HCT116 (cell line): ENCODE measurements at regions not wholly inside any gene's neighbourhood (a gene's known extent, or its start where the extent isn't known, plus 50 kb on each side); places are given as distances from the start of the nearest gene placed in this dataset.

Experiments used
- ATAC-seq: fragments of 200-7000 bp; cut with Tn5 transposase; 2 replicates; pipeline ENCODE4 v1.9.1; 2020; ENCODE audit warnings: mild to moderate bottlenecking, moderate library complexity
- BruUV-seq: library from RNA; stranded (reverse); fragments of 400-500 nt; replicated peaks from 2 replicates; lab custom pipeline; 2021; lab: Mats Ljungman, UMichigan
- CTCF ChIA-PET: fragments of 300-600 bp; sonication (Branson Sonifier 250); formaldehyde crosslinking; loops from one replicate; lab custom pipeline; 2021; ENCODE audit warnings: antibody characterized with exemption; lab: Charles Lee
- POLR2A ChIA-PET: fragments of 300-600, 350-600 bp; sonication (Branson Sonifier 250); formaldehyde crosslinking; loops from one replicate; lab custom pipeline; 2021; ENCODE audit warnings: antibody characterized with exemption; lab: Charles Lee
- RAD21 ChIA-PET, 2 experiments: fragments of 300-600 bp; sonication (Branson Sonifier 250); formaldehyde crosslinking; loops; one replicate each; lab custom pipeline; 2023; ENCODE audit warnings: low total read pairs in 2 of 2; ENCODE audit not compliant: uncharacterized antibody in 2 of 2, unreplicated experiment in 2 of 2, low non-redundant PET in 1 of 2; lab: Charles Lee
- DNase-seq: peaks from one replicate; pipeline ENCODE4 v3.0.0-alpha.2; 2010; ENCODE audit warnings: low read depth, low spot score
- H2AFZ ChIP-seq: fragments of 200-600 bp; shearing (Covaris generic), sonication (generic); 2 replicates; pipeline ENCODE4 v1.6.1; 2017; ENCODE audit warnings: low read depth, mixed run types, mixed read lengths, antibody characterized with exemption, low read length; ENCODE audit not compliant: poor library complexity, severe bottlenecking
- H3K27ac ChIP-seq: 2 replicates; pipeline ENCODE4 v1.5.1; 2012; ENCODE audit warnings: low read depth, low read length
- H3K27me3 ChIP-seq: fragments of 200-600 bp; sonication (generic); 2 replicates; pipeline ENCODE4 v1.6.1; 2016; ENCODE audit warnings: mixed run types, low read length, mixed read lengths; ENCODE audit not compliant: insufficient read depth
- H3K36me3 ChIP-seq, 2 experiments: fragments of 200-500 bp in 1 of 2; fragments of 200-600 bp in 1 of 2; sonication (Bioruptor generic) in 1 of 2; sonication (generic) in 1 of 2; 2 replicates each; pipeline versions ENCODE4 v1.5.1 to v1.6.1; 2014 to 2016; ENCODE audit warnings: low read length in 2 of 2, inconsistent platforms in 1 of 2, mixed read lengths in 1 of 2, mixed run types in 1 of 2; ENCODE audit not compliant: insufficient read depth in 2 of 2, control insufficient read depth in 1 of 2
- H3K4me1 ChIP-seq, 2 experiments: fragments of 200-600 bp in 1 of 2; sonication (generic) in 1 of 2; 2 replicates each; pipeline versions ENCODE4 v1.5.1 to v1.6.1; 2012 to 2017; ENCODE audit warnings: low read length in 2 of 2, inconsistent platforms in 1 of 2, mild to moderate bottlenecking in 1 of 2, mixed read lengths in 1 of 2, mixed run types in 1 of 2, moderate library complexity in 1 of 2; ENCODE audit not compliant: insufficient read depth in 2 of 2, control insufficient read depth in 1 of 2
- H3K4me2 ChIP-seq: fragments of 200-600 bp; sonication (generic); 2 replicates; pipeline ENCODE4 v1.6.1; 2017; ENCODE audit warnings: mixed run types, low read length, mixed read lengths
- H3K4me3 ChIP-seq, 2 experiments: fragments of 200-600 bp in 1 of 2; sonication (generic) in 1 of 2; replicated peaks in 1 of 2; 2 replicates each; pipeline ENCODE4 v1.5.1; 2011 to 2016; ENCODE audit warnings: low read length in 2 of 2, control low read depth in 1 of 2, low read depth in 1 of 2, mild to moderate bottlenecking in 1 of 2, mixed read lengths in 1 of 2, mixed run types in 1 of 2
- H3K79me2 ChIP-seq: fragments of 200-600 bp; sonication (generic); 2 replicates; pipeline ENCODE4 v1.6.1; 2017; ENCODE audit warnings: mild to moderate bottlenecking, mixed run types, low read length, moderate library complexity, mixed read lengths; ENCODE audit not compliant: insufficient read depth
- H3K9ac ChIP-seq: fragments of 200-600 bp; sonication (generic); 2 replicates; pipeline ENCODE4 v1.6.1; 2016; ENCODE audit warnings: low read length, mixed read lengths
- H3K9me2 ChIP-seq: fragments of 200-600 bp; sonication (generic), shearing (Covaris generic); 2 replicates; pipeline ENCODE4 v1.6.1; 2017; ENCODE audit warnings: mixed run types, mild to moderate bottlenecking, moderate library complexity; ENCODE audit not compliant: insufficient read depth
- H3K9me3 ChIP-seq, 2 experiments: fragments of 200-500 bp in 1 of 2; fragments of 200-600 bp in 1 of 2; sonication (Bioruptor generic) in 1 of 2; sonication (generic) in 1 of 2; 2 replicates each; pipeline ENCODE4 v1.6.1; 2014 to 2017; ENCODE audit warnings: low read length in 2 of 2, mixed read lengths in 2 of 2, inconsistent platforms in 1 of 2, low read depth in 1 of 2, mild to moderate bottlenecking in 1 of 2, mixed run types in 1 of 2, moderate library complexity in 1 of 2; ENCODE audit not compliant: control insufficient read depth in 1 of 2, insufficient read depth in 1 of 2
- H4K20me1 ChIP-seq: fragments of 200-600 bp; sonication (generic), shearing (Covaris generic); 2 replicates; pipeline ENCODE4 v1.6.1; 2017; ENCODE audit warnings: mixed run types, mild to moderate bottlenecking, moderate library complexity; ENCODE audit not compliant: insufficient read depth
- ATF3 ChIP-seq: IDR thresholded peaks from 2 replicates; pipeline ENCODE4 v1.6.1; 2012
- CTCF ChIP-seq, 3 experiments: fragments of 200-600 bp in 1 of 3; sonication (generic) in 1 of 3; IDR thresholded peaks in 2 of 3; conservative IDR thresholded peaks in 1 of 3; 2 replicates each; pipeline ENCODE4 v1.5.1; 2012 to 2017; ENCODE audit warnings: low read depth in 2 of 3, low read length in 2 of 3, antibody characterized with exemption in 1 of 3, borderline replicate concordance in 1 of 3, control low read depth in 1 of 3, mild to moderate bottlenecking in 1 of 3, mixed read lengths in 1 of 3, mixed run types in 1 of 3, moderate library complexity in 1 of 3; ENCODE audit not compliant: insufficient read depth in 1 of 3
- ELF1 ChIP-seq: IDR thresholded peaks from 2 replicates; pipeline ENCODE4 v1.6.1; 2012; ENCODE audit warnings: low read depth, borderline replicate concordance
- EZH2 ChIP-seq: fragments of 200-600 bp; sonication (generic); IDR thresholded peaks from 2 replicates; pipeline ENCODE4 v1.6.1; 2017; ENCODE audit warnings: antibody characterized with exemption, mixed run types
- EZH2phosphoT487 ChIP-seq: fragments of 200-600 bp; IDR thresholded peaks from 2 replicates; pipeline ENCODE4 v1.6.1; 2018; ENCODE audit warnings: antibody characterized with exemption, borderline replicate concordance
- JUND ChIP-seq: IDR thresholded peaks from 2 replicates; pipeline ENCODE4 v1.6.1; 2012
- MAX ChIP-seq: IDR thresholded peaks from 2 replicates; pipeline ENCODE4 v1.6.1; 2012
- POLR2A ChIP-seq: IDR thresholded peaks from 2 replicates; pipeline ENCODE4 v1.7.0; 2011; ENCODE audit warnings: borderline replicate concordance; ENCODE audit not compliant: insufficient read depth, insufficient read length; ENCODE audit errors: extremely low read depth
- POLR2AphosphoS5 ChIP-seq: IDR thresholded peaks from 2 replicates; pipeline ENCODE4 v1.6.1; 2011; ENCODE audit warnings: mild to moderate bottlenecking, low read depth, low read length, moderate library complexity
- RAD21 ChIP-seq: IDR thresholded peaks from 2 replicates; pipeline ENCODE4 v1.6.1; 2012; ENCODE audit warnings: low read depth, mild to moderate bottlenecking
- REST ChIP-seq: IDR thresholded peaks from 2 replicates; pipeline ENCODE4 v1.6.1; 2012; ENCODE audit warnings: low read depth
- SIN3A ChIP-seq: IDR thresholded peaks from 2 replicates; pipeline ENCODE4 v1.6.1; 2012; ENCODE audit warnings: low read depth
- SRF ChIP-seq: IDR thresholded peaks from 2 replicates; pipeline ENCODE4 v1.6.1; 2012; ENCODE audit warnings: low read depth
- YY1 ChIP-seq: IDR thresholded peaks from 2 replicates; pipeline ENCODE4 v1.6.1; 2011; ENCODE audit warnings: low read length, low read depth, moderate library complexity, mild to moderate bottlenecking; ENCODE audit not compliant: insufficient replicate concordance; ENCODE audit errors: extremely low read depth
- ZBTB33 ChIP-seq: IDR thresholded peaks from 2 replicates; pipeline ENCODE4 v1.6.1; 2011; ENCODE audit warnings: mild to moderate bottlenecking, low read length, moderate library complexity; ENCODE audit not compliant: insufficient replicate concordance; ENCODE audit errors: extremely low read depth
- ZFX ChIP-seq: fragments of 450-650 bp; IDR thresholded peaks from 2 replicates; pipeline ENCODE4 v1.6.1; 2017
- intact Hi-C: fragments of 100-400 bp; cut with micrococcal nuclease; formaldehyde crosslinking; loops from 2 replicates; pipeline ENCODE4 v1.10.0; 2022

GRCh38 chr15:81849289-81849688, 196.5 kb downstream of the MEX3B start:
- RAD21 ChIA-PET, result no interaction called here
- Histone ChIP-seq H3K4me3 (no peak overlapping the region), H3K27ac (no peak overlapping the region), H3K36me3 (no peaks in the 10 kb centered on the region), H4K20me1 (no peaks in the 10 kb centered on the region), H3K9me3 (no peaks in the 10 kb centered on the region), H3K4me2 (no peak overlapping the region), H3K27me3 (peaks cover 34% of the 10 kb centered on the region), H3K4me1 (no peaks in the 10 kb centered on the region), H2AFZ (no peak overlapping the region), H3K9ac (no peak overlapping the region), H3K9me2 (no peaks in the 10 kb centered on the region), H3K79me2 (no peaks in the 10 kb centered on the region)
- ATAC-seq, result no peak
- TF ChIP-seq ZBTB33 (no peak), POLR2AphosphoS5 (no peak), EZH2phosphoT487 (no peak), ELF1 (no peak), REST (no peak), CTCF (IDR thresholded peaks at IDR 0.05 in 2 of 3, conservative IDR thresholded peaks at IDR 0.05 in 1 of 3; ENCODE audit: borderline replicate concordance in 1 of 3, insufficient read depth in 1 of 3, low read depth in 2 of 3, low read length in 2 of 3) (no peak), EZH2 (no peak), ATF3 (no peak), MAX (no peak), RAD21 (no peak), SIN3A (no peak), JUND (no peak), YY1 (no peak), SRF (no peak), POLR2A (no peak), ZFX (no peak)
- CTCF ChIA-PET, result interaction anchor here (0.8 kb wide), 1 partner anchor 36 kb away, joined by 3 read pairs; no protein-coding TSS in a partner anchor
- no peak for DNase-seq
- POLR2A ChIA-PET, result no interaction called here
- intact Hi-C loops, result no loop called here
- no TSS peak for BruUV-seq
